ENCODE measurements at regions not wholly inside any gene's neighbourhood (a gene's known extent, or its start where the extent isn't known, plus 50 kb on each side); places are given as distances from the start of the nearest gene placed in this dataset.
"Not testable (repeated sequence)": the region's sequence is repeated elsewhere in the genome, so short reads cannot be mapped to it uniquely, and the experiment has no call there.

DNA sequence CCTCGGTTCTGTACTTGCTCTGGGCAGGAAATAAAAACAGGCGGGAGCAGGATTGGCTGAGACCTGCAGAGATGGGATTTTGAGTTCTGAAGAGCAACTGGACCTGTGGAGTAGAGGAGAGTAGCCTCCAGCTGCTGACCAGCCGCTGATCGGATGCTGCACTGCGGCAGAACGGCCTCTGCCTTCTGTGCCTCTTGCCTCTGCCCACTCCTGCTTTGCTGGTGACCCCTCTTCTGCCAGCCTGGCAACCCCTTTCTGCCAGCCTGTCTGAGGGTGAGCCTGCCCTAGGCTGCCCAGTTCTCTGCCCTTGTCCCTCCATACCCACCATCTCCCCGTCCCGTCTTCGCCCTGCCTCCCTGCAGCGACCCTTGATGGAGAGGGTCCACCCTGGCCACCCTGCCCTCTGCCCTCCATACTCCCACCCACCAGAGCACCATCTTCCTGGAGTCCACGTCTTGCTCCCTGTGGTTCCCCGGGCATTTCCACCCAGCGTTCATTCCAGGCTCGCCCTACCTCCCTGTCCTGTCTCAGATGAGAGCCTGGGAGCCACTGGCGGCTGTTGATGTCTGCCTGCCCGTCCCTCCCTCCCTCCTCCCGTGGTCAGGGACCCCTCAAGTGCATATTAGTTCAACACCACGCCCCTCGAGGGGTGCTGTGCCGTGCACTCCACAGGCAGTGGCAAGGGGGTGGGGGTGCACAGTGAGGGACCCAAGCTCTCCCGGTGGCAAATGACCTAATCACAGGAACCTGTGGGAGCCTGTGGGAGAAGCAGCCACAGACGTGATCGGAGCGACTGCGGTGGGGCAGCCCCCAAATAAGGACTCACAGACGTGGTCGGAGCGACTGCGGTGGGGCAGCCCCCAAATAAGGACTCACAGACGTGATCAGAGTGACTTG, 863.3 kb downstream of the TBC1D22A start:
- FAIRE-seq = no peak

DNA sequence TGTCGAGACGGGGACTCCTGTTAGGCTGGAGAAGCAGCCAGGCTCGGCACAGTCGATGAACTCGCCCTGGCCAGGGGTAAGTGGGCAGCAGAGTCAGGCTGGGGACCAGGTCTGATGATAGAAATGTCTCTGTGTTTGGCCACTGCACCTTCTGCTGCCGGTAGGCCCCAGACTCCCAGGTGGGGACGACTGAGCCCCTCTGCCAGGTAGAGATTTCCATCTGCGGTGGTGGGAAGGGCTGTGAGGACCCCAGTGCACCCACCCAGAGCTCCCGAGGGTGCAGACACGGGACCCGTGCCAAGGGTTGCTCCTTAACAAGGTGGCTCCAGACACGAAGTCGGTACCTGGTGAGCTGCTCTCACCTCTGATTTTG, 862.5 kb downstream of the TBC1D22A start:
- FAIRE-seq = no peak

DNA sequence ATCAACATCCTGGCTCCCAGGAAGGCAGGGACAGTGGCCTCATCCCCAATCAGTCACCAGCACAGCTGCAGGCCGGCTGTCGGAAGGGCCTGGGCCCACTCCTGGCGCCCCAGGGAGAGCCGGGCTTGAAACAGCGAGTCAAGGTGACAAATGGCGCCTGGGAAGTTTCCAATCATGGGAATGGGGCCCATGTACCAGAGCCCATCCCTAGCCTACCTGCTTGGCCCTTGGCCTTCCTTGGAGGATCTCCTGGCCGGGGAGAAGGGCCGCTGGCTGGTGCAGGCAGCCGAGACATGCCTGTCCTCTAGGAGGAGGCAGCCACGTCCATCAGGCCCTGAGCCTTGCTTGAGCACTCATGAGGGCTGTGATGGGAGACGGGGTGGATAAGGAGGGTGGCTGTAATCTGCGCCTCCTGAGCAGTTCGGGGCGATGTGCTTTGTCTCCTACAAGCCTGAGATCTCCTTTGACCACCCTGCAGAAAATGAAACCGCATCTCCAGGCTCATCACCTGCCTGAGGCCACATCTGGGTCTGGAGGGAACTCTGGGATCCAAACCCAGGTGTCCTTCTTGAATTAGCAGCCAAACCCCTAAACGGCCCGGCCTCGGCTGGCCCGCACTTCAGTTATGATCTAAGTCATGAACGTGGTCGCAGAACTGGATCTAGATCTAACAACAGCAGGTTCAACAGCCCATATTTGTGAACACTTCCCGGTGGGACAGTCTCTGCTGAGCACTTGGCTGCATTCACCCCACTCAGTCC, 862.0 kb downstream of the TBC1D22A start:
- no peak for FAIRE-seq

DNA sequence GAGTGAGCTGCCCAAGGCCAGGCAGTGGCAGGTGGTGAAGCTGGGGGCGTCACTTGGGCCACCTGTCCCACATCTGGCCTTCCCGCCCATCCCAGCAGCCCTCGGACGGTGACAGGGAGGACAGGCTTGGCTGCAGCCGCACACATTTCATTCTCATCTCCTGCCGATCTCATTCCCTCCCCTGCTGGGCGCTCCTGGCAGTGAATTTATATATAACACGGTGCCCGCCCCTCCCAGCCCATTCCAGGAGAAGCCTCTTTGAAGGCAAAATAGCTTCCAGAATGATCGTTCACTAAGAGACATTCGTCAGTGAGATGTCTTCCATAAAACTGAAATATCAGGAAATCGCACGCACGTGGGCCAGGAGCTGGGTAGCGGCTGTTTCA, 861.3 kb downstream of the TBC1D22A start:
- no peak for FAIRE-seq

DNA sequence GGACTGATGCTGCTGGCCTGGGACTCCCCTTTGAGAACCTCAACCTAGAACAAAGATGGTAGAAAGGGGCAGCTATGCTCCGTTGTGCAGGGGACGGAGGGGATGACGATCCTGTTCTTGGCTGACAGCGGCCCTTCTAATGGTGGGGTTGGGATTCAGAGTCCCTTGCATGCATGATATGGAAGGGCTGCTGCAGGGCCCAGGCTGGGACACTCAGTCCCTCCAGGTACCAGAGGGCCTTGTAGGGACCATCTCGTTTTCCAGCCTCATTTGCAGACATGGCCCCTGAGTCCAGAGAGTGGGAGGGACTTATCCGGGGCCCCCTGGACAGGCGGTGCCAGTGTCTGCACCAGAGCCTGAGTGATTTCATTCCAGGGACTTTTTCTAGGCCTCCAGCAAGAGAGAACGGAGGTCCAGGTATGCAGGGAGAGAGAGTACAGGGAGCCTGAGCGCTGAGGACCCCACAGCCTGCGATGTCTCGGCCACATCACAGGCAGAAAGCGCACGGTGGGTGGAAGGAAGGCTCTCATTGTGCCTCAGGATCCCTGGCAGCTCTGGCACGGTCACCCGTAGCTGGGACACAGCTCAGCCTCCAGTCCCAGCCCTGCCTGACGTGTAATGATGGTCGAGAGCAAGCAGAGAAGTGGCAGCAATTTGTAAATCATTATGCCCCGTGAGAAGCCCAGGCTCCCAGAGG, 860.8 kb downstream of the TBC1D22A start:
- FAIRE-seq = no peak

DNA sequence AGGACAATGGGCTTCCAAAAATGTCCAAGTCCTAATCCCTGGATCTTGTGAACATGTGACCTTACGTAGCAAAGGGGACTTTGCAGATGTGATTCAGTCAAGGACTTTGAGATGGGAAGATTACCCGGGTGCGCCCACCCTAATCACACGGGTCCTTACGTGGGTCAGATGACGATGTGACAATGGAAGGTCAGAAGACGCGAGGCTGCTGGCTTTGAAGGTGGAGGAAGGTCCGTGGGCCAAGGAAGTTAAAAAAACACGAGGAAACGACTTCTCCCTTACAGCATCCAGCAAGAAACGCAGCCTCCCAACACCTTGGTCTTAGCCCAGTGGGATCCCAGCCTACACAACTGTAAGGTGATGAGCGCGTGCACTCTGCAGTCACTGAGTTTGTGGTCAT, 860.1 kb downstream of the TBC1D22A start:
- no peak for FAIRE-seq

DNA sequence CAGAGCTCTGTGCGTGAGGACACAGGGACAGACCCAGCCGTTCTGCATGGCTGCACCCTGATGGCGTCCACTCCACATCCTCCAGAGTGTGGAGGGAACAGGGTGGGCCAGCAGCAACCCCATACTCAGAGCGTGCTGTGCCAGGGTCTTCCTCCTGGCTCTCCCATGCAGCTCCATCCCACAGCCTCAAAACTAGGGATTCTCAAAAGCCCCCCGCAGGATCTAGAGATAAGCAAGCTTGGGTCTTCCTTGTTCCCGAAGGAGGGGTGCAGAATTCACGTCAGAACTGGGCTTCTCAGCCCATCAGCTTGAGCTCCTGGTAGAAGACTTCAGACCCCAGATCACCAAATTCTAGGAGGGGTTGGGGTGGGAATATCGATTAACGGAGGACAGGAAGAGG, 858.8 kb downstream of the TBC1D22A start:
- no peak for FAIRE-seq

DNA sequence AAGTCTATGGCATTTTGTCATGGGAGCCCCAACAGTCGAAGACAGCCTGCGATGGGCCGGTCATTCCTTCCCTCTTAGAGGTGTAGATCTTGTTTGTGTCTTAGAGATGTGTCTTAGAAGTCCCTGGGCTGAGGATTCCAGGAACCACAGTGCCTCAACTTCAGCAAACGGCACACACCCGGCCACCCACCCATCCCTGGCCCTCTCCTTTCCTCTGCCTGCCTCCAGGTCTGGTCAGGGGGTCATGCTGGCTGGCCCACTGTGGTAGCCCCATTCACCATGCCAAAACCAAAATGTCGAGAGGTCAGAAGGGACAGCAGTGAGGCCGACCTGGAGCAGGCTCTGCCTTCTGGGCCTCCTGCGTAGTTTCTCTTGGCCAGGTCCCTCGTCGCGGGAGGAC, 857.9 kb downstream of the TBC1D22A start:
- FAIRE-seq = no peak

DNA sequence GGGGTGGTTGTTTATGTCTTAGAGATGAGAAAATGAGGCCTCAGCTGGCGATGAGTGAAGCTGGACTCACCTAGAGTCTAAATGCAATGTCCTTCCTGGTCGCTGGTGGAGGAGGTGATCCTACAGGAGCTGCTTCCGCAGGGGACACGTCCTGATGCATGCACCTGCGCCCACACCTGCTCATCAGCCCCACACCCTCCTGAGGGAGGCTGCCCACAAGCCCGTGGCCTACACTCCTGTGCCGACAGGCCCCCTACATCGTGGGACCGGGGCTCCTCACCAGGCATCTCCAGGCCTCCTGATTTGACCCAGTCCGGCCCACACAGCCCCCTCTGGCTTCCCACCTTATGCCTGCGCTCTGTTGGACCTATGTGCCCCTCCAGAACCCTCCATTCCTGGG, 857.2 kb downstream of the TBC1D22A start:
- no peak for FAIRE-seq

DNA sequence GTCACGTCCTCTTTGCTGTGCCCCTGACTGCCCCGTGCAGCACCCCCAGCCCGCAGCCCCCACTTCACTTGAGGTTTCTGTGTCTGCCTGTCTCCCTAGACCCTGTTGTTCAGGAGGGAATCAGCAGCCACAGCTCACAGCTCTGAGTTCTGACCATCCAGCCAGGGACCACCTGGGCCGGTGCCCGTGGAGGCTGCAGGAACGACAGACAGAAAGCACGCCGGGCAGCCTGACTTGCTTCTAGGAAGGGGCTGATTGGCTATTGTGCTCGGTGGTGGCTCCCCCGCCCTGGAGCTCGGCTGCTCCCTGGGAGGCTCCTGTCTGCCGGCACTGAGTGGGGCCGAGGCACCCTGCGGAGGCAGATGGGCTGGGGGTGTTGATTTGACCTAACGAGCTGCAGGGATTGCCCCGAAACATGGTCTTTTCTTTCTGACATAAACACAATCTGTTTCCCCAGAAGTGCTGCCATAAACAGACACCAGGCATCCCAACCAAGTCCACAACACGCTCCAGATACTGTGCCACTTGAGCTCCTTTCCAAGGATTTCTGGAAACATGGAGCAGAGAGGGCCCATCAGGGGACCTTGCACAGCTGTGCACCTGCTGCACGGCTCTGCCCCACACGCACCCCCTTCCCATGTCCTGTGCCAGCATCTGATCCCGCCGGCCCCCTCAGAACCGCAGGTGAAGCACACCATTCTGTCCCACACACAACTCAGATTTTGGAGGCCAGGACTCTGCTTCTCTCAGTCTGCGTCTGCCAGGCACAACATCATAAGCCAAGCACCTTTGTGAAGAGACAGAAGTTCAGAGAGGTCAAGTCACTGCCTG, 855.9 kb downstream of the TBC1D22A start:
- FAIRE-seq = no peak

DNA sequence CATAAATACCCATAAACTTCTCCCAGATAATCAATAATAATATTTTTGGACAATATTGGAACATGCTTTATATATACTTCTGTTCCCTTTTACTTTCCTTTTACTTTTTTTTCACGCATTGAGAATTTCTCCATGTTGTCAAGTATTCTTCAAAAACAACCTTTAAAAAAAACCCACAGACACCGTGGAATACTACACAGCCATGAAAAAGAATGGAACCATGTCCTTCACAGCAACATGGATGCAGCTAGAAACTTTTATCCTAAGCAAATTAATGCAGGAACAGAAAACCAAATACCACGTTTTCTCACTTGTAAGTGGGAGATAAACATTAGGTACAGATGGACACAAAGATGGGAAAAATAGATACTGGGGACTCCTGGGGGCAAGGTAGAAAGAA, 854.7 kb downstream of the TBC1D22A start:
- FAIRE-seq = no peak

DNA sequence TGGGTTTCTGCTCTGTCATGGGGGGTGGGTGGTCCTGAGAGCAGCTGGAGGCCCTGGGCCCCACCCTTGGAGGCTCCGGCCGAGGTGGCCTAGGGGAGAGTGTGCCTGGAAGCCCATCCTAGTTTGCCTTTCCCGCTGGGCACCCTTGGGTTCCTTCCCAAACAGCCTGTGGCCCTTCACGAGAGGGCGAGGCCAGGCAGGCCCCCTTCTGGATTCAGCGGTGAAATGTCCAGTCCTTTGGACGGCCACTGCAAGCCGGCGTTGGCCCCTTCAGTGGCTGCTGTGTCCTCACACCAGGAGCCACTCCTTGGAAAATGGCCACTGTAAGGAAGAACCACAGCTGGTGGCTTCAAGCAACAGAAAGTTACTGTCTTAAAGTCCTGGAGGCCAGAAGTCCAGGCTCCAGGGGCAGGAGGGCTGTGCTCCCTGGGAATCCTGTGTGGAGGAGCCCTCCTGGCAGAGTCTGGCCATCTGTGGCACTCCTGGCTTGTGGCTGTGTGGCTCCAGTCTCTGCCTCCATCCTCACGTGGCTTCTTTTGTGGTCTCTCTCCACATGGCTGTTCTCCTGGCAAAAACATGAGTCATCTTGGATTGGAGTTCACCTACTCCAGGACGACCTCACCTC, 854.1 kb downstream of the TBC1D22A start:
- FAIRE-seq = no peak

DNA sequence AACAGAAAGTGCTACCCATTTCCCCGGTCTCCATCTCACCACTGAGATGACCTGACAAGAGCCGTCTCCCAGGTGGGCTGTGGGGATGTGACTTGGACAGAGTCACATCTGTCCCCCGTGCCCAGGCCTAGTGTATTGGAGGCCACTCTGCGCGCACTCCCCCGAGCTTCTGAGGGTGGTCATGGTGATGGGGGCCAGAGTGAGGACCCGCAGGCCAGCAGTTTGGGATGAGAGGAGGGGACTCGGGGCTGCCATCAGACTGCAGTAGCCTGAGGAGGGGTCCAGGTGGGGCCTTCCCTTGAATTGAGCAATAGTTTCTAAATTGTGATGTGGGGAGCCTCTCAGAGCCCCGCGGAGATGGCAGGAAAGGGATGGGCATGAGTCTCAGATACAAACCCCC, 852.6 kb downstream of the TBC1D22A start:
- FAIRE-seq = no peak

DNA sequence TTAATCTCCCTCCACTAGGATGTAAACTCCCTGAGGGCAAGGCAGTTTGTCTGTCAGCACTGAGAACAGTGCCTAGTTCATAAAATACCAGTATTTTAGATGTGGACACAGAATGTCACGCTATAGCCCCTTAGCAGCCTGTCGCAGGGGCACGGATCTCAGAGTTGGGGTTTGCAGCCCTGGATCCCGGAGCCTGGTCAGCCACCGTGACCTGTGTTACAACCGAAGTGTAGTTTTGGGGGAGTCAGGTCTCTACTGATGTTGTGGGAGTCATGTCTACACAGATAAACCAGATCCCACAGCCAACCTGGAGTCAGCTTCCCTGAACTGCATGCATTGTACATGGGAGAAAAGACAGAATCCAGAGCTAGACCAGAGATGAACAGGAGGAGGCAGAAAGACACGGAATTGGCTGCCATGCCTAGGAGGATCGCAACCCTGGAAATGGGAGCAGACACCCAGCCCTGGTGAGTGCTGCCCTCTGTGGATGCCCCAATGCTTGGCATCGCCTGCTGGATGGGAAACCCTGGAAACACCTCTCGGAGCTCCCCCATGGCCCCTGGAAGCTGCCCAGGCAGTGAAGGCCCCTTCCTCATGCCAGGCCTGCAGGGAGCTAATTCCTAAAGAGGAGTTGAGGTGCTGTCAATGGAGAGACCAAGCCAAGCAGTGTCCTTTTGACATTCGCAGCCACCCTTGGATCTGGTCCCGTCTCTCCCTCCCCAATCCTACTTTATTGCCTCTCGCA, 851.3 kb downstream of the TBC1D22A start:
- no peak for FAIRE-seq

DNA sequence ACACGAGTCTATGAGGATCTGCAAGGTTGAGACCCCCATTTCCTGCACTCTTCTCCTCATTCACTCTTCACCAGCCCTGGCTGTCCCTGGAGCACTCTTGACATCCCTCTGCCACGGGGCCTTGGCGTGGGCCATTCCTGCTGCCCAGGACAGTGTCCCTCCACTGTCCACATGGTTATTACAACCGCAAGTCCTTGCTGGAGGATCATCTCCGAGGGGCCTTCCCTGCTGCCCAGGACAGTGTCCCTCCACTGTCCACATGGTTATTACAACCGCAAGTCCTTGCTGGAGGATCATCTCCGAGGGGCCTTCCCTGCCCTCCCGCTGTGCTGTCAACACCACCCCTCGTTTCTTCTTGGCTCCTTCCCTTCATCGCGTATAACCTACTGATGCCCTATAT, 850.7 kb downstream of the TBC1D22A start:
- FAIRE-seq = not testable (repeated sequence)

DNA sequence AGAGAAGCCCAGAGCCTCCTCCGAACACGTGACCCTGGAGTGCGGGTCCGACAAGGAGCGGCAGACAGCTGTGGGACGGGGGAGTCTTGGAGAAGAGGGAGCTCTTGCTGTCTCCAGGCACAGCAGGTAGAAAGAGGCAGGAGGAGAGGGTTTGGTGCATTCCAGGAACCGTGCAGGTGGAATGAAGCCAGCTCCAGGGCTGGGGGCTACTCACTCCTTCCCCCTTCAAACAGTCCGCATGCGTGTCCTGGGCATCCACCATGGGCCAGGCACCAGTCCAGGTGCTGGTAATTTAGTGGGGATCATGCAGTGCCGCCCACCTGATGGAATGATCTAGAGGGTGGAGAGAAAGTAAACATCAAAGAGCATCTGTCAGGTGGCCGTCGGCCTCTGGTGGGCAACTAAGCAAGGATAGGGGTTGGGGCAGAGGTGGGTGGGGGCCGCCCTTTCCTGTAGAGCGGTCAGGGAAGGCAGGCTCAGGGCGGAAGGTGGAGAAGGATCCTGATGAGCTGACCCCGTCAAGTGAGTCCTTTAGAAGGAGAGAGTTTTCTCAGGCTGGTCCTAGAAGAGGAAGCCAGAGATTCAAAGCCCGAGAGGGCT, 850.0 kb downstream of the TBC1D22A start:
- no peak for FAIRE-seq

DNA sequence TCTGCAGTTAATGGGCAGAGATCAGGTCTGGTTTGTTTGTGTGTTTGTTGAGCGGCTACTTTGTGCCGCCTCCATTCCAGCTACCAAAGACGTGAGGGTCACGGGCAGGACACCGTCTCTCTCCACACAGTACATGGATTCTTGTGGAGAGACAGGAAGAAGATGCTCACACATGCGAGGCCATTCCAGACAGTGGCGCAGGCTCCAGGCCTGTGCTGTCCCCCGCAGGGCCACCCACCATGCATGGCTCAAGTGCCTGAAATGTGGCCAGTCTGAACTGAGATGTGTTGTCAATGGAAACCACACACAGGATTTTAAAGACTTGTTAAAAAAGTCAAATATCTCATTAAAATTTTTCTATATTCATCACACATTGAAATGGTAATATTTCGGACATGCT, 848.3 kb downstream of the TBC1D22A start:
- no peak for FAIRE-seq

DNA sequence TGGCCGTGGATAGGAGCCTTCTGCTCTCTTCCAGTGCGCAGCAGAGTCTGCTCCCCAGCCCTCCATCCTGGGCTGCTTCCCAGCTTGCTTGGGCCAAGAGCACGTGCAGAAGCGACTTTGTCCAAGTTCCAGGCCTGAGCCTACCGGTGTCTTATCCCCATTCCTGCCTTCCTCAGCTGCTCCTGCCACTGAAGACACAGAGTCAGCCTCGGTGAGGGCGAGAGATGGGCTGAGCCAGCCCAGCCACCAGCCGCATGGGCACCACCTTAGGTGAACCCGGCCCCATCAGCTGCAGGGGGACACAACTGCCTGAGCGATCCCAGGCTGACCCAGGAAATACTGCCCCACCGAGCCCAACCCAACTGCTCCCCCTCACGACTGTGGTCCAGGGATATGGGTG, 847.8 kb downstream of the TBC1D22A start:
- no peak for FAIRE-seq

DNA sequence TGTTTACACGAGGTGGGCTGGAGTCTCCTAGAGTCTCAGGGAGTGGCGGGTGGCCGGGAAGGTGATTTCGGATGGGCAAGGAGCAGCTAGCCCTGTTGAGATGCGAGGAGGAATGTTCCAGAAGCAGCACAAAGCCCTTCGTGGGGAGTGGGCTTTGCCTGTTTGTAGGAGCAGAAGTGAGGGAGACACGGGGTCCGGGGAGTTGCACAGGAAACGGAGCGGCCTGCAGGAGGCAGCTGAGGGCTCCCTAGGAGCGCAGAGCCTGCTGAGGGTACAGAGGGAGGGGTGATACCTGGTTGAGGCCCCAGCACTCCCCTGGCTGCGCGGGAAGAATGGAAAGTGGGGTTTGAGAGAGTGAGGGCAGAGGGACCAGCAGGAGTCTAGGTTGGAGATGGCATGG, 847.2 kb downstream of the TBC1D22A start:
- FAIRE-seq = no peak

DNA sequence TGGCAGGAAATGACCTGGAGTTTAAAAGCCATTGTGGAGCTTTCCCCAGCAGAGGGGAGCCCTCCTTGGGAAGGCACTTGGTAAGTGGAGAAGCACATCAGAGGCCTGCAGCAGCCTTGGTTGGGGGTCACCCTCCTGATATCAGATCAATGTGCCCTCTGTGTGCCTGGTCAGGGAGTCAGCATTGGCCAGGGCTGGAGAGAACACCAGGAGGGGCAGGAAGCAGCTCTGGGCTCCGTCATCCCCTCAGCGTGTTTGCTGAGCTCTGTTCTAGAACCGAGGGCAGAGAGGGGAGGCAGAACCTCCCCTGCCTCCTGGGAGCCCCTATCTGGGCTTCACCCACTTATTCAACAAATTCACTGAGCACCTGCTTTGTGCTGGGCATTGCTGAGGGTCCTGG, 846.0 kb downstream of the TBC1D22A start:
- FAIRE-seq = no peak

DNA sequence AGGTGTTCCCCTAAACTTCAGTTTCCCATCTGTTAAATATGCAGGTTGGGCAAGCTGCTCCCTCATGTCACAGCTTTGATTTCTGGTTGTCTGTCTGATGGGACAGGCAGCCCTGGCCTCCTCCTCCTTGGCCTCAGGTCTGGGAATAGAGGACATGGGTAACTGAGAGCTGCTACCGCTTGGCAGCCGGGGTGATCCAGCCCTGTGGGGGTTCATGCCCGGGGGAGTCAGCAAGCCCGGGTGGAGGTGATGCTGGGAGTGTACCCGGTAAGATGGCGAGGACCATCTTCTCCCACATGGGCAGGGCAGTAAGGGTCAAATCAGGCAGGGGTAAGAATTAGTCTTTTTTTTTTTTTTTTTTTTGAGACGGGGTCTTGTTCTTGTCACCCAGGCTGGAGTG, 845.0 kb downstream of the TBC1D22A start:
- no peak for FAIRE-seq
